IMR-90 (cell line): ENCODE measurements at regions not wholly inside any gene's neighbourhood (a gene's known extent, or its start where the extent isn't known, plus 50 kb on each side); places are given as distances from the start of the nearest gene placed in this dataset.

Experiments used
- ATAC-seq: fragments of 200-7000 bp; cut with Tn5 transposase; 2 replicates; pipeline ENCODE4 v1.9.1; 2020; ENCODE audit warnings: low read depth, mild to moderate bottlenecking, moderate library complexity
- BruUV-seq: library from RNA; stranded (reverse); fragments of 400-500 nt; replicated peaks from 2 replicates; lab custom pipeline; 2021; lab: Mats Ljungman, UMichigan
- CTCF ChIA-PET: fragments of 300-600 bp; formaldehyde crosslinking; extraction: SDS; loops from one replicate; lab custom pipeline; 2021; ENCODE audit warnings: antibody characterized with exemption; lab: Yijun Ruan, JAX
- POLR2A ChIA-PET: fragments of 300-600 bp; sonication (Branson Sonifier 250); formaldehyde crosslinking; loops from one replicate; lab custom pipeline; 2022; ENCODE audit warnings: antibody characterized with exemption; ENCODE audit not compliant: unreplicated experiment; lab: Charles Lee
- DNase-seq: peaks from one replicate; pipeline ENCODE4 v3.0.0; 2013
- H2AFZ ChIP-seq: replicated peaks from 2 replicates; pipeline ENCODE3; 2013; ENCODE audit warnings: low read length, mild to moderate bottlenecking; ENCODE audit not compliant: poor library complexity
- H2AK5ac ChIP-seq: 2 replicates; pipeline ENCODE4 v1.6.1; 2013; ENCODE audit warnings: low read depth, low read length, inconsistent platforms
- H2AK9ac ChIP-seq: replicated peaks from 2 replicates; pipeline ENCODE3; 2013; ENCODE audit warnings: mild to moderate bottlenecking, low read depth, low read length, moderate library complexity; ENCODE audit not compliant: poor library complexity
- H2BK120ac ChIP-seq: 2 replicates; pipeline ENCODE4 v1.6.1; 2013; ENCODE audit warnings: low read depth, low read length, inconsistent platforms
- H2BK15ac ChIP-seq: 3 replicates; pipeline ENCODE4 v1.6.1; 2013; ENCODE audit warnings: low read depth, low read length, inconsistent platforms
- H2BK20ac ChIP-seq: 2 replicates; pipeline ENCODE4 v1.6.1; 2013; ENCODE audit warnings: low read depth, mild to moderate bottlenecking, inconsistent platforms, low read length, moderate library complexity
- H2BK5ac ChIP-seq: 2 replicates; pipeline ENCODE4 v1.6.1; 2013; ENCODE audit warnings: mild to moderate bottlenecking, low read depth, low read length, inconsistent platforms; ENCODE audit not compliant: poor library complexity, severe bottlenecking
- H3K14ac ChIP-seq: replicated peaks from 2 replicates; pipeline ENCODE4 v1.6.1; 2013; ENCODE audit warnings: low read depth, low read length, inconsistent platforms
- H3K18ac ChIP-seq: 2 replicates; pipeline ENCODE4 v1.6.1; 2013; ENCODE audit warnings: low read depth, low read length, control low read depth
- H3K23ac ChIP-seq: 2 replicates; pipeline ENCODE4 v1.6.1; 2013; ENCODE audit warnings: low read depth, low read length, inconsistent platforms
- H3K27ac ChIP-seq: 2 replicates; pipeline ENCODE4 v1.5.1; 2013; ENCODE audit warnings: mild to moderate bottlenecking, control low read depth, low read length; ENCODE audit not compliant: insufficient read depth
- H3K27me3 ChIP-seq: 2 replicates; pipeline ENCODE4 v1.6.1; 2013; ENCODE audit warnings: low read length; ENCODE audit not compliant: control insufficient read depth, insufficient read depth
- H3K36me3 ChIP-seq: 2 replicates; pipeline ENCODE4 v1.6.1; 2013; ENCODE audit warnings: low read length, mixed read lengths; ENCODE audit not compliant: control insufficient read depth, insufficient read depth
- H3K4ac ChIP-seq: 2 replicates; pipeline ENCODE4 v1.6.1; 2013; ENCODE audit warnings: low read depth, low read length, inconsistent platforms
- H3K4me1 ChIP-seq: 2 replicates; pipeline ENCODE4 v1.6.1; 2013; ENCODE audit warnings: low read length, mixed read lengths; ENCODE audit not compliant: control insufficient read depth, insufficient read depth
- H3K4me2 ChIP-seq: 2 replicates; pipeline ENCODE4 v1.6.1; 2013; ENCODE audit warnings: low read depth, mild to moderate bottlenecking, control low read depth, low read length, moderate library complexity
- H3K4me3 ChIP-seq: 2 replicates; pipeline ENCODE4 v1.5.1; 2013; ENCODE audit warnings: low read depth, mild to moderate bottlenecking, control low read depth, low read length, moderate library complexity; ENCODE audit not compliant: insufficient read depth
- H3K56ac ChIP-seq: 2 replicates; pipeline ENCODE4 v1.6.1; 2013; ENCODE audit warnings: low read length, inconsistent platforms; ENCODE audit not compliant: insufficient read depth; ENCODE audit errors: extremely low read depth
- H3K79me1 ChIP-seq, 2 experiments: 2 replicates each; pipeline ENCODE4 v1.6.1; 2013; ENCODE audit warnings: low read length in 2 of 2, inconsistent platforms in 1 of 2, low read depth in 1 of 2
- H3K9ac ChIP-seq: 2 replicates; pipeline ENCODE4 v1.6.1; 2013; ENCODE audit warnings: low read depth, low read length, control low read depth
- H3K9me1 ChIP-seq: 2 replicates; pipeline ENCODE4 v1.6.1; 2013; ENCODE audit warnings: low read length, inconsistent platforms; ENCODE audit not compliant: insufficient read depth
- H3K9me3 ChIP-seq: 2 replicates; pipeline ENCODE4 v1.6.1; 2013; ENCODE audit warnings: low read length; ENCODE audit not compliant: control insufficient read depth, insufficient read depth
- H4K20me1 ChIP-seq: 2 replicates; pipeline ENCODE4 v1.6.1; 2013; ENCODE audit warnings: low read length, inconsistent platforms; ENCODE audit not compliant: insufficient read depth
- H4K5ac ChIP-seq: 2 replicates; pipeline ENCODE4 v1.6.1; 2013; ENCODE audit warnings: mild to moderate bottlenecking, low read depth, low read length, control low read depth
- H4K8ac ChIP-seq, 2 experiments: 2 replicates each; pipeline ENCODE4 v1.6.1; 2013; ENCODE audit warnings: low read depth in 2 of 2, low read length in 2 of 2, control low read depth in 1 of 2, inconsistent platforms in 1 of 2
- H4K91ac ChIP-seq: 2 replicates; pipeline ENCODE4 v1.6.1; 2013; ENCODE audit warnings: low read depth, low read length, inconsistent platforms; ENCODE audit not compliant: insufficient read depth
- RAD21 ChIP-seq: IDR thresholded peaks from 2 replicates; pipeline ENCODE4 v1.6.1; 2012; ENCODE audit warnings: low read length, improper control_type of control experiment
- WGBS, 2 experiments: methylation state at CpG; one replicate each; pipeline versions ENCODE4 v1.1.5 to v1.1.7; 2013; ENCODE audit warnings: missing lambda C conversion rate in 2 of 2; ENCODE audit not compliant: insufficient read length in 1 of 2; ENCODE audit errors: extremely low coverage in 2 of 2; 5-methylcytosine and 5-hydroxymethylcytosine counted together
- dilution Hi-C: fragments of 300-500 bp; cut with HindIII; formaldehyde crosslinking; loops from one replicate; pipeline ENCODE4 v1.14.3; 2018; ENCODE audit warnings: low sequenced_read_pairs; ENCODE audit not compliant: unreplicated experiment
- in situ Hi-C: fragments of 300-500 bp; cut with MboI; formaldehyde crosslinking; loops from 3 replicates; pipeline ENCODE4 v1.14.3; 2019; ENCODE audit warnings: low sequenced_read_pairs, inconsistent platforms, mixed read lengths
- intact Hi-C: fragments of 100-400 bp; cut with micrococcal nuclease; formaldehyde crosslinking; loops from 2 replicates; pipeline ENCODE4 v1.10.0; 2022
- TF ChIP-seq, protein P1 (sequence below): conservative IDR thresholded peaks from 2 replicates; pipeline ENCODE4 v1.5.1; 2012; ENCODE audit warnings: mild to moderate bottlenecking, low read depth, low read length, improper control_type of control experiment

DNA sequence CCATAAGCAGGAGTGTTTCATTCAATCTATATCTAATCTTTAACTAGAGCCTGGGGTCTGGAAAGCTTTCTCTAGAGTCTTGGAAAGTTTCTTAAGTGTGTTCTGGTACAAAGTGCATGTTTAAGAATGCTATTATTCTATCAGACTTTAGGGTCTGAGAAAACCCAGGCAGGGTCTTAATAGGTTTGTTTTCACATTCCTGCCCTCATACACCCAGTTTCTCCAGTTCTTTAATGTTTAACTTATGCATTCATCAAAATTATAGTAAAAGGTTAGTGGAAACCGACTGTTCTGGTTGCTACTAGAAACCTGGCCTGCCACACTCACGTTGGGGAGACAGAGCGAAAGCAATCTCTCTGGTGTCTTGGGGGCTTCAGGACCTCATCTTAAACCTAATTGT, 102.9 kb upstream of the WDR72 start:
- in situ Hi-C loops: no loop called here
- Histone ChIP-seq H2BK120ac (no peak overlapping the region), H3K9ac (no peak overlapping the region), H3K14ac (no peak overlapping the region), H2BK20ac (no peak overlapping the region), H3K9me1 (no peaks in the 10 kb centered on the region), H3K27me3 (no peaks in the 10 kb centered on the region), H2BK5ac (no peak overlapping the region), H3K4me3 (no peak overlapping the region), H3K4me2 (no peak overlapping the region), H2AK5ac (no peak overlapping the region), H3K56ac (no peak overlapping the region), H3K9me3 (peaks cover 5% of the 10 kb centered on the region), H3K27ac (no peak overlapping the region), H3K4ac (no peak overlapping the region), H2AFZ (no peak overlapping the region), H2BK15ac (no peak overlapping the region), H4K5ac (no peak overlapping the region), H3K36me3 (no peaks in the 10 kb centered on the region), H3K18ac (no peak overlapping the region), H4K20me1 (no peaks in the 10 kb centered on the region), H4K8ac (no peak overlapping the region), H2AK9ac (no peak overlapping the region), H3K23ac (no peak overlapping the region), H3K4me1 (no peaks in the 10 kb centered on the region), H3K79me1 (no peaks in the 10 kb centered on the region), H4K91ac (no peak overlapping the region)
- DNase-seq (no peak), ATAC-seq (no peak)
- BruUV-seq: no TSS peak
- WGBS, 2 experiments: no CpG with 5 or more reads among the region's 3 CpGs
- POLR2A ChIA-PET: no interaction called here
- dilution Hi-C loops: no loop called here
- CTCF ChIA-PET: no interaction called here
- intact Hi-C loops: no loop called here
- no peak for TF ChIP-seq RAD21
- TF ChIP-seq, protein P1, sequence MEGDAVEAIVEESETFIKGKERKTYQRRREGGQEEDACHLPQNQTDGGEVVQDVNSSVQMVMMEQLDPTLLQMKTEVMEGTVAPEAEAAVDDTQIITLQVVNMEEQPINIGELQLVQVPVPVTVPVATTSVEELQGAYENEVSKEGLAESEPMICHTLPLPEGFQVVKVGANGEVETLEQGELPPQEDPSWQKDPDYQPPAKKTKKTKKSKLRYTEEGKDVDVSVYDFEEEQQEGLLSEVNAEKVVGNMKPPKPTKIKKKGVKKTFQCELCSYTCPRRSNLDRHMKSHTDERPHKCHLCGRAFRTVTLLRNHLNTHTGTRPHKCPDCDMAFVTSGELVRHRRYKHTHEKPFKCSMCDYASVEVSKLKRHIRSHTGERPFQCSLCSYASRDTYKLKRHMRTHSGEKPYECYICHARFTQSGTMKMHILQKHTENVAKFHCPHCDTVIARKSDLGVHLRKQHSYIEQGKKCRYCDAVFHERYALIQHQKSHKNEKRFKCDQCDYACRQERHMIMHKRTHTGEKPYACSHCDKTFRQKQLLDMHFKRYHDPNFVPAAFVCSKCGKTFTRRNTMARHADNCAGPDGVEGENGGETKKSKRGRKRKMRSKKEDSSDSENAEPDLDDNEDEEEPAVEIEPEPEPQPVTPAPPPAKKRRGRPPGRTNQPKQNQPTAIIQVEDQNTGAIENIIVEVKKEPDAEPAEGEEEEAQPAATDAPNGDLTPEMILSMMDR: no peak
